IMR-90 (cell line): ENCODE measurements at regions not wholly inside any gene's neighbourhood (a gene's known extent, or its start where the extent isn't known, plus 50 kb on each side); places are given as distances from the start of the nearest gene placed in this dataset.

ENCODE experiments used
- ATAC-seq: fragments of 200-7000 bp; cut with Tn5 transposase; 2 replicates; pipeline ENCODE4 v1.9.1; 2020; ENCODE audit warnings: low read depth, mild to moderate bottlenecking, moderate library complexity
- BruUV-seq: library from RNA; stranded (reverse); fragments of 400-500 nt; replicated peaks from 2 replicates; lab custom pipeline; 2021; lab: Mats Ljungman, UMichigan
- CTCF ChIA-PET: fragments of 300-600 bp; formaldehyde crosslinking; extraction: SDS; loops from one replicate; lab custom pipeline; 2021; ENCODE audit warnings: antibody characterized with exemption; lab: Yijun Ruan, JAX
- POLR2A ChIA-PET: fragments of 300-600 bp; sonication (Branson Sonifier 250); formaldehyde crosslinking; loops from one replicate; lab custom pipeline; 2022; ENCODE audit warnings: antibody characterized with exemption; ENCODE audit not compliant: unreplicated experiment; lab: Charles Lee
- DNase-seq: peaks from one replicate; pipeline ENCODE4 v3.0.0; 2013
- H2AFZ ChIP-seq: replicated peaks from 2 replicates; pipeline ENCODE3; 2013; ENCODE audit warnings: low read length, mild to moderate bottlenecking; ENCODE audit not compliant: poor library complexity
- H2AK5ac ChIP-seq: 2 replicates; pipeline ENCODE4 v1.6.1; 2013; ENCODE audit warnings: low read depth, low read length, inconsistent platforms
- H2AK9ac ChIP-seq: replicated peaks from 2 replicates; pipeline ENCODE3; 2013; ENCODE audit warnings: mild to moderate bottlenecking, low read depth, low read length, moderate library complexity; ENCODE audit not compliant: poor library complexity
- H2BK120ac ChIP-seq: 2 replicates; pipeline ENCODE4 v1.6.1; 2013; ENCODE audit warnings: low read depth, low read length, inconsistent platforms
- H2BK15ac ChIP-seq: 3 replicates; pipeline ENCODE4 v1.6.1; 2013; ENCODE audit warnings: low read depth, low read length, inconsistent platforms
- H2BK20ac ChIP-seq: 2 replicates; pipeline ENCODE4 v1.6.1; 2013; ENCODE audit warnings: low read depth, mild to moderate bottlenecking, inconsistent platforms, low read length, moderate library complexity
- H2BK5ac ChIP-seq: 2 replicates; pipeline ENCODE4 v1.6.1; 2013; ENCODE audit warnings: mild to moderate bottlenecking, low read depth, low read length, inconsistent platforms; ENCODE audit not compliant: poor library complexity, severe bottlenecking
- H3K14ac ChIP-seq: replicated peaks from 2 replicates; pipeline ENCODE4 v1.6.1; 2013; ENCODE audit warnings: low read depth, low read length, inconsistent platforms
- H3K18ac ChIP-seq: 2 replicates; pipeline ENCODE4 v1.6.1; 2013; ENCODE audit warnings: low read depth, low read length, control low read depth
- H3K23ac ChIP-seq: 2 replicates; pipeline ENCODE4 v1.6.1; 2013; ENCODE audit warnings: low read depth, low read length, inconsistent platforms
- H3K27ac ChIP-seq: 2 replicates; pipeline ENCODE4 v1.5.1; 2013; ENCODE audit warnings: mild to moderate bottlenecking, control low read depth, low read length; ENCODE audit not compliant: insufficient read depth
- H3K27me3 ChIP-seq: 2 replicates; pipeline ENCODE4 v1.6.1; 2013; ENCODE audit warnings: low read length; ENCODE audit not compliant: control insufficient read depth, insufficient read depth
- H3K36me3 ChIP-seq: 2 replicates; pipeline ENCODE4 v1.6.1; 2013; ENCODE audit warnings: low read length, mixed read lengths; ENCODE audit not compliant: control insufficient read depth, insufficient read depth
- H3K4ac ChIP-seq: 2 replicates; pipeline ENCODE4 v1.6.1; 2013; ENCODE audit warnings: low read depth, low read length, inconsistent platforms
- H3K4me1 ChIP-seq: 2 replicates; pipeline ENCODE4 v1.6.1; 2013; ENCODE audit warnings: low read length, mixed read lengths; ENCODE audit not compliant: control insufficient read depth, insufficient read depth
- H3K4me2 ChIP-seq: 2 replicates; pipeline ENCODE4 v1.6.1; 2013; ENCODE audit warnings: low read depth, mild to moderate bottlenecking, control low read depth, low read length, moderate library complexity
- H3K4me3 ChIP-seq: 2 replicates; pipeline ENCODE4 v1.5.1; 2013; ENCODE audit warnings: low read depth, mild to moderate bottlenecking, control low read depth, low read length, moderate library complexity; ENCODE audit not compliant: insufficient read depth
- H3K56ac ChIP-seq: 2 replicates; pipeline ENCODE4 v1.6.1; 2013; ENCODE audit warnings: low read length, inconsistent platforms; ENCODE audit not compliant: insufficient read depth; ENCODE audit errors: extremely low read depth
- H3K79me1 ChIP-seq, 2 experiments: 2 replicates each; pipeline ENCODE4 v1.6.1; 2013; ENCODE audit warnings: low read length in 2 of 2, inconsistent platforms in 1 of 2, low read depth in 1 of 2
- H3K9ac ChIP-seq: 2 replicates; pipeline ENCODE4 v1.6.1; 2013; ENCODE audit warnings: low read depth, low read length, control low read depth
- H3K9me1 ChIP-seq: 2 replicates; pipeline ENCODE4 v1.6.1; 2013; ENCODE audit warnings: low read length, inconsistent platforms; ENCODE audit not compliant: insufficient read depth
- H3K9me3 ChIP-seq: 2 replicates; pipeline ENCODE4 v1.6.1; 2013; ENCODE audit warnings: low read length; ENCODE audit not compliant: control insufficient read depth, insufficient read depth
- H4K20me1 ChIP-seq: 2 replicates; pipeline ENCODE4 v1.6.1; 2013; ENCODE audit warnings: low read length, inconsistent platforms; ENCODE audit not compliant: insufficient read depth
- H4K5ac ChIP-seq: 2 replicates; pipeline ENCODE4 v1.6.1; 2013; ENCODE audit warnings: mild to moderate bottlenecking, low read depth, low read length, control low read depth
- H4K8ac ChIP-seq, 2 experiments: 2 replicates each; pipeline ENCODE4 v1.6.1; 2013; ENCODE audit warnings: low read depth in 2 of 2, low read length in 2 of 2, control low read depth in 1 of 2, inconsistent platforms in 1 of 2
- H4K91ac ChIP-seq: 2 replicates; pipeline ENCODE4 v1.6.1; 2013; ENCODE audit warnings: low read depth, low read length, inconsistent platforms; ENCODE audit not compliant: insufficient read depth
- BHLHE40 ChIP-seq: fragments of 150-350 bp; IDR thresholded peaks from 2 replicates; pipeline ENCODE4 v1.6.1; 2016; ENCODE audit warnings: mild to moderate bottlenecking, low read depth, low read length
- CEBPB ChIP-seq: IDR thresholded peaks from 2 replicates; pipeline ENCODE4 v1.6.1; 2012; ENCODE audit warnings: low read depth, low read length, improper control_type of control experiment
- CHD1 ChIP-seq: IDR thresholded peaks from 2 replicates; pipeline ENCODE4 v1.6.1; 2012; ENCODE audit warnings: low read depth, low read length, improper control_type of control experiment
- CTCF ChIP-seq: conservative IDR thresholded peaks from 2 replicates; pipeline ENCODE4 v1.5.1; 2012; ENCODE audit warnings: mild to moderate bottlenecking, low read depth, low read length, improper control_type of control experiment
- FOS ChIP-seq: fragments of 150-350 bp; IDR thresholded peaks from 2 replicates; pipeline ENCODE4 v1.6.1; 2016; ENCODE audit warnings: low read depth, low read length
- MAFK ChIP-seq: IDR thresholded peaks from 2 replicates; pipeline ENCODE4 v1.6.1; 2012; ENCODE audit warnings: low read depth, low read length, improper control_type of control experiment
- MAZ ChIP-seq: IDR thresholded peaks from 2 replicates; pipeline ENCODE4 v1.6.1; 2012; ENCODE audit warnings: low read depth, mild to moderate bottlenecking, low read length, improper control_type of control experiment, moderate library complexity, borderline replicate concordance
- MXI1 ChIP-seq: IDR thresholded peaks from 2 replicates; pipeline ENCODE4 v1.6.1; 2012; ENCODE audit warnings: low read depth, mild to moderate bottlenecking, low read length, moderate library complexity, borderline replicate concordance
- NFE2L2 ChIP-seq: fragments of 150-350 bp; IDR thresholded peaks from 2 replicates; pipeline ENCODE4 v1.6.1; 2016; ENCODE audit warnings: low read depth, mild to moderate bottlenecking, low read length
- POLR2A ChIP-seq: IDR thresholded peaks from 2 replicates; pipeline ENCODE4 v1.6.1; 2012; ENCODE audit warnings: mild to moderate bottlenecking, low read depth, low read length
- RAD21 ChIP-seq: IDR thresholded peaks from 2 replicates; pipeline ENCODE4 v1.6.1; 2012; ENCODE audit warnings: low read length, improper control_type of control experiment
- RCOR1 ChIP-seq: IDR thresholded peaks from 2 replicates; pipeline ENCODE4 v1.6.1; 2012; ENCODE audit warnings: mild to moderate bottlenecking, low read length, improper control_type of control experiment; ENCODE audit not compliant: insufficient replicate concordance
- RFX5 ChIP-seq: IDR thresholded peaks from 2 replicates; pipeline ENCODE4 v1.8.0; 2012; ENCODE audit warnings: low read depth, mild to moderate bottlenecking, low read length, moderate library complexity
- SMC3 ChIP-seq: fragments of 150-350 bp; IDR thresholded peaks from 2 replicates; pipeline ENCODE4 v1.6.1; 2016; ENCODE audit warnings: low read depth, mild to moderate bottlenecking, antibody characterized with exemption, low read length, moderate library complexity
- WGBS, 2 experiments: methylation state at CpG; one replicate each; pipeline versions ENCODE4 v1.1.5 to v1.1.7; 2013; ENCODE audit warnings: missing lambda C conversion rate in 2 of 2; ENCODE audit not compliant: insufficient read length in 1 of 2; ENCODE audit errors: extremely low coverage in 2 of 2; 5-methylcytosine and 5-hydroxymethylcytosine counted together
- dilution Hi-C: fragments of 300-500 bp; cut with HindIII; formaldehyde crosslinking; loops from one replicate; pipeline ENCODE4 v1.14.3; 2018; ENCODE audit warnings: low sequenced_read_pairs; ENCODE audit not compliant: unreplicated experiment
- in situ Hi-C: fragments of 300-500 bp; cut with MboI; formaldehyde crosslinking; loops from 3 replicates; pipeline ENCODE4 v1.14.3; 2019; ENCODE audit warnings: low sequenced_read_pairs, inconsistent platforms, mixed read lengths
- intact Hi-C: fragments of 100-400 bp; cut with micrococcal nuclease; formaldehyde crosslinking; loops from 2 replicates; pipeline ENCODE4 v1.10.0; 2022
- TF ChIP-seq, protein P1 (sequence below): fragments of 150-350 bp; IDR thresholded peaks from 2 replicates; pipeline ENCODE4 v1.6.1; 2016; ENCODE audit warnings: low read depth, mild to moderate bottlenecking, low read length, moderate library complexity, borderline replicate concordance
- TF ChIP-seq, protein P2 (sequence below): fragments of 150-350 bp; IDR thresholded peaks from 2 replicates; pipeline ENCODE4 v1.6.1; 2017; ENCODE audit warnings: mild to moderate bottlenecking, antibody characterized with exemption, low read length, low read depth

DNA sequence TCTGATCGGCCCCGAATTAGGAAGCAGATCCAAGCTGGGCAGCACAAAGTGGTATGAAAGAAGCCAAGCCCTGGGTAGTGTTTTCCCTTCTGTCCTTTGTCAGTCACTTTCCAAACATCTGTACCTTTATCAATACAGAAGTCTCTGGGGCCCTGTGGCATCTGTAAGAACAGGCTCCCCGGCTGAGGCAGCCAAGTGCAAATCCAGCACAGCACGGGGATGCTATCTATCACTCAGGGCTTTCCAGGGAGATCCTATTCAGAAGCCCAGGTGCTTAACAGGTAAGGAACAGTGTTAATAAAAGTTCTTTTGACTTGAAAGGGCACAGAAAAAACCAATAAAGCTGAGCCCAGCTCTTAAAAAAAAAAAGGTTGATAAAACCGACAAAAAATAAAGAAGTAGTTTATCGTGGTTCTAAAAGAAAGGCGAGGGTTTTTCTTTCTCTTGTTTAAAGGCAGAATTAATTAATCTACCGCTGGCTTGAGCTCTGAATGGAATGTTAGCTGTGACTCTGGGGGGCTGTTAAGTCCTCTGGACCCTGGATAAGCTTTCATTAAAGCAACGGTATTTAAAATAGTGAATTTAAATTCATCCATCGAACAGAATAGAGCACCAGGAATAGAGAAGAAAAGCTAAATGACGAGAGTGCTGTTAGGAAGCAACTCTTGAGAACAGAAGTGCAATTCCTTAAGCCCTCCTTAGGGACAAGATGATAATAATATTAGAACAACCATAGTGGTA, 119.1 kb upstream of the GATB start:
- no TSS peak for BruUV-seq
- ChIA-PET POLR2A (no interaction called here), CTCF (no interaction called here)
- Histone ChIP-seq H2AK9ac (no peak overlapping the region), H3K79me1 (no peaks in the 10 kb centered on the region), H3K9ac (no peak overlapping the region), H2BK5ac (no peak overlapping the region), H3K9me3 (peaks cover 2% of the 10 kb centered on the region; the same call in 1 of the 2 replicates), H3K18ac (no peak overlapping the region), H3K27ac (no peak overlapping the region), H2BK120ac (no peak overlapping the region), H3K4ac (no peak overlapping the region), H2AK5ac (no peak overlapping the region), H3K4me3 (no peak overlapping the region), H3K56ac (no peak overlapping the region), H4K5ac (no peak overlapping the region), H2AFZ (no peak overlapping the region), H4K8ac (no peak overlapping the region), H4K20me1 (no peaks in the 10 kb centered on the region), H3K14ac (no peak overlapping the region), H2BK20ac (no peak overlapping the region), H3K4me1 (no peaks in the 10 kb centered on the region), H3K36me3 (no peaks in the 10 kb centered on the region), H3K27me3 (peaks cover 27% of the 10 kb centered on the region), H3K4me2 (no peak overlapping the region), H2BK15ac (no peak overlapping the region), H3K9me1 (no peaks in the 10 kb centered on the region), H4K91ac (no peak overlapping the region), H3K23ac (no peak overlapping the region)
- DNase-seq: no peak
- dilution Hi-C loops: no loop called here
- no CpG with 5 or more reads among the region's 11 CpGs for WGBS, 2 experiments
- intact Hi-C loops: no loop called here
- no peak for ATAC-seq
- TF ChIP-seq, protein P1, sequence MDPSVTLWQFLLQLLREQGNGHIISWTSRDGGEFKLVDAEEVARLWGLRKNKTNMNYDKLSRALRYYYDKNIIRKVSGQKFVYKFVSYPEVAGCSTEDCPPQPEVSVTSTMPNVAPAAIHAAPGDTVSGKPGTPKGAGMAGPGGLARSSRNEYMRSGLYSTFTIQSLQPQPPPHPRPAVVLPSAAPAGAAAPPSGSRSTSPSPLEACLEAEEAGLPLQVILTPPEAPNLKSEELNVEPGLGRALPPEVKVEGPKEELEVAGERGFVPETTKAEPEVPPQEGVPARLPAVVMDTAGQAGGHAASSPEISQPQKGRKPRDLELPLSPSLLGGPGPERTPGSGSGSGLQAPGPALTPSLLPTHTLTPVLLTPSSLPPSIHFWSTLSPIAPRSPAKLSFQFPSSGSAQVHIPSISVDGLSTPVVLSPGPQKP: no peak
- TF ChIP-seq NFE2L2: no peak
- no peak for TF ChIP-seq CTCF
- no peak for TF ChIP-seq POLR2A
- no peak for TF ChIP-seq SMC3
- no peak for TF ChIP-seq RFX5
- TF ChIP-seq, protein P2, sequence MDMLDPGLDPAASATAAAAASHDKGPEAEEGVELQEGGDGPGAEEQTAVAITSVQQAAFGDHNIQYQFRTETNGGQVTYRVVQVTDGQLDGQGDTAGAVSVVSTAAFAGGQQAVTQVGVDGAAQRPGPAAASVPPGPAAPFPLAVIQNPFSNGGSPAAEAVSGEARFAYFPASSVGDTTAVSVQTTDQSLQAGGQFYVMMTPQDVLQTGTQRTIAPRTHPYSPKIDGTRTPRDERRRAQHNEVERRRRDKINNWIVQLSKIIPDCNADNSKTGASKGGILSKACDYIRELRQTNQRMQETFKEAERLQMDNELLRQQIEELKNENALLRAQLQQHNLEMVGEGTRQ: no peak
- no peak for TF ChIP-seq CEBPB
- no peak for TF ChIP-seq CHD1
- no peak for TF ChIP-seq RCOR1
- TF ChIP-seq MAZ: no peak
- TF ChIP-seq FOS: no peak
- TF ChIP-seq RAD21: no peak
- no peak for TF ChIP-seq MXI1
- TF ChIP-seq MAFK: no peak
- no peak for TF ChIP-seq BHLHE40
- in situ Hi-C loops: no loop called here
